Neural cell (in vitro differentiated cells): ENCODE measurements at regions not wholly inside any gene's neighbourhood (a gene's known extent, or its start where the extent isn't known, plus 50 kb on each side); places are given as distances from the start of the nearest gene placed in this dataset.

Experiments used
- H2AFZ ChIP-seq: fragments of 200-600, 300-800 bp; sonication (generic), shearing (Covaris generic); 2 replicates; pipeline ENCODE4 v1.6.0; 2014; ENCODE audit warnings: low read depth, mild to moderate bottlenecking, antibody characterized with exemption, low read length, moderate library complexity
- H3F3A ChIP-seq: fragments of 200-600 bp; shearing (Covaris generic); 2 replicates; pipeline ENCODE4 v1.6.1; 2016; ENCODE audit warnings: mild to moderate bottlenecking, moderate library complexity, mixed read lengths, antibody characterized with exemption, low read length; ENCODE audit not compliant: insufficient read depth, poor library complexity, severe bottlenecking
- H3K27ac ChIP-seq: fragments of 200-600, 300-800 bp; sonication (generic), shearing (Covaris generic); 2 replicates; pipeline ENCODE4 v1.5.1; 2014; ENCODE audit warnings: mild to moderate bottlenecking, low read length, moderate library complexity
- H3K27me3 ChIP-seq: fragments of 300-800, 200-600 bp; sonication (generic), shearing (Covaris generic); 2 replicates; pipeline ENCODE4 v1.6.0; 2014; ENCODE audit warnings: mild to moderate bottlenecking, low read depth, low read length, moderate library complexity; ENCODE audit not compliant: insufficient read depth
- H3K36me3 ChIP-seq: fragments of 300-800, 200-600 bp; sonication (generic), shearing (Covaris generic); 2 replicates; pipeline ENCODE4 v1.5.1; 2014; ENCODE audit warnings: mild to moderate bottlenecking, antibody characterized with exemption, low read length, moderate library complexity; ENCODE audit not compliant: insufficient read depth
- H3K4me2 ChIP-seq: fragments of 300-800, 200-600 bp; sonication (generic), shearing (Covaris generic); 2 replicates; pipeline ENCODE4 v1.6.0; 2014; ENCODE audit warnings: mild to moderate bottlenecking, low read length
- H3K4me3 ChIP-seq: fragments of 300-800, 200-600 bp; sonication (generic), shearing (Covaris generic); 2 replicates; pipeline ENCODE4 v1.5.1; 2014; ENCODE audit warnings: mild to moderate bottlenecking, low read length, moderate library complexity
- H3K79me2 ChIP-seq: fragments of 200-600 bp; shearing (Covaris generic); replicated peaks from 2 replicates; pipeline ENCODE4 v1.6.0; 2014; ENCODE audit warnings: mild to moderate bottlenecking, low read length, moderate library complexity; ENCODE audit not compliant: insufficient read depth
- H3K9ac ChIP-seq: fragments of 300-800, 200-600 bp; sonication (generic), shearing (Covaris generic); 2 replicates; pipeline ENCODE4 v1.6.1; 2016; ENCODE audit warnings: mild to moderate bottlenecking, low read length, mixed read lengths
- H3K9me2 ChIP-seq: fragments of 200-600 bp; shearing (Covaris generic); 2 replicates; pipeline ENCODE4 v1.6.1; 2016; ENCODE audit warnings: mild to moderate bottlenecking, low read length, mixed read lengths; ENCODE audit not compliant: insufficient read depth
- H3K9me3 ChIP-seq: fragments of 200-600, 300-800 bp; sonication (generic), shearing (Covaris generic); 2 replicates; pipeline ENCODE4 v1.6.1; 2016; ENCODE audit warnings: mild to moderate bottlenecking, mixed run types, low read length, moderate library complexity, mixed read lengths
- H4K20me1 ChIP-seq: fragments of 200-600 bp; shearing (Covaris generic); 2 replicates; pipeline ENCODE4 v1.6.1; 2016; ENCODE audit warnings: mild to moderate bottlenecking, mixed run types; ENCODE audit not compliant: insufficient read depth
- EP300 ChIP-seq: fragments of 450-650 bp; conservative IDR thresholded peaks from 2 replicates; pipeline ENCODE4 v1.6.1; 2014; ENCODE audit warnings: antibody characterized with exemption, mild to moderate bottlenecking, moderate library complexity; ENCODE audit not compliant: poor library complexity, severe bottlenecking
- EZH2 ChIP-seq: fragments of 200-600, 300-800 bp; shearing (Covaris generic), sonication (generic); IDR thresholded peaks from 2 replicates; pipeline ENCODE4 v1.6.1; 2014; ENCODE audit warnings: antibody characterized with exemption, low read length, borderline replicate concordance, mild to moderate bottlenecking; ENCODE audit not compliant: insufficient read depth, poor library complexity, severe bottlenecking
- MXI1 ChIP-seq: fragments of 450-650 bp; conservative IDR thresholded peaks from 2 replicates; pipeline ENCODE4 v1.6.1; 2014; ENCODE audit warnings: antibody characterized with exemption, mild to moderate bottlenecking; ENCODE audit not compliant: poor library complexity, severe bottlenecking
- POLR2AphosphoS5 ChIP-seq: IDR thresholded peaks from 2 replicates; pipeline ENCODE4 v1.6.1; 2012
- RAD21 ChIP-seq: fragments of 450-650 bp; conservative IDR thresholded peaks from 2 replicates; pipeline ENCODE4 v1.6.1; 2014; ENCODE audit warnings: antibody characterized with exemption, mild to moderate bottlenecking, moderate library complexity
- SMC3 ChIP-seq: fragments of 450-650 bp; conservative IDR thresholded peaks from 2 replicates; pipeline ENCODE4 v1.6.1; 2014; ENCODE audit warnings: antibody characterized with exemption, mild to moderate bottlenecking, moderate library complexity; ENCODE audit not compliant: poor library complexity
- TAF1 ChIP-seq: IDR thresholded peaks from 2 replicates; pipeline ENCODE4 v1.6.1; 2012; ENCODE audit warnings: low read depth
- TF ChIP-seq, protein P1 (sequence below): IDR thresholded peaks from 2 replicates; pipeline ENCODE4 v1.6.1; 2012; ENCODE audit warnings: borderline replicate concordance
- TF ChIP-seq, protein P2 (sequence below): fragments of 450-650 bp; IDR thresholded peaks from 2 replicates; pipeline ENCODE4 v1.5.1; 2014; ENCODE audit warnings: antibody characterized with exemption, mild to moderate bottlenecking, moderate library complexity; ENCODE audit not compliant: poor library complexity, severe bottlenecking

DNA sequence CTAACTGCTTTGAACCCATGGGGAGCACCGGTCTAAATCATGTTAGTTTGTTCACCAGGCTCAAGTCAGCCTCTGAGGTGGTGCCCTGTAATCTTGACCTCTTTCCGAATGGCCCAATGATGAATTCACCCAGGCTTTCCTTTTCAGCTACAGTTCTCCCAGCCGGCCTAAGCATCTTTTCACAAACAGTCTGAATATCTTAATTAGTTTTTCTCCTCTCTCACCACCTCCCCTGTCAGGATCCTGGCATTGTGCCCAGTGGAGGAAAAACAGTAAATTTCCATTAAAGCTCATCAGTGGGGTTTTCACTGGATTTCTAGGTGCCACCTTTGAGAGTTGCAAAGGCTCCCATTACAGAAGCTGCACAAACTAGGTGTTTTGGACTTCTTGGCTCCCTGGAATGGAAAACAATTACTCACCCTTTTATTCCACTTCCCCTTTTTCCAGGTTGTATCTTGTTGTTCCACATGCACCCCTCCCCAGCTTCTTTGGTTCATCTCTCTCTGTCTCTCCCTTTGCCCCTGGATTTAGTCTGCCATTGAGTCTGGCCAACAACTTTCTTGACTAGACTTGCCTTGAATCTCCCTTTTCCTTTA, 69.4 kb upstream of the ADAMTSL1 start:
- Histone ChIP-seq H3K9ac (no peak overlapping the region), H3K27me3 (no peaks in the 10 kb centered on the region), H3K79me2 (no peaks in the 10 kb centered on the region), H3K27ac (no peak overlapping the region), H3K4me3 (no peak overlapping the region), H3K36me3 (no peaks in the 10 kb centered on the region), H4K20me1 (no peaks in the 10 kb centered on the region), H3K4me2 (no peak overlapping the region), H3K9me3 (no peaks in the 10 kb centered on the region), H3K9me2 (no peaks in the 10 kb centered on the region), H3F3A (no peaks in the 10 kb centered on the region), H2AFZ (no peak overlapping the region)
- TF ChIP-seq TAF1 (no peak), RAD21 (no peak), EP300 (no peak), EZH2 (no peak)

DNA sequence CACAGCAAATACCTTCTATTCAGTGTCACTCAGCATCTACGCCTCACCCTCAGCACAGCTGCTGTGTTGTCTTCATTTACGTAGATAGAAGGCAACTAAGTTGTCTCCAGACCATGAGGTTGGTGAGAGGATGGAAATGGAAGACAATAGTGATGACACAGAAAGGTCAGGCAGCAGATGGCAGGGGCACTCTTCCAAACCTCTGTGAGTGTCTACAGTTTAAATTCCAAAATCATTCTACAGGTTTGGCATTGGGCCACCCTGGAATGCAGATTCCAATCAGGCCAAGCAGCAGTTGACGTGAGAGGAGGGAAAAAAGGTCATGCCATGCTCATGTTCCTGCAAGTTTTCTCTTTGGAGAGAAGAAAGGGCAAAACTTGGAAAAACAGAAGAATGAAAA, 68.7 kb upstream of the ADAMTSL1 start:
- Histone ChIP-seq H2AFZ (no peak overlapping the region), H3K79me2 (no peaks in the 10 kb centered on the region), H3K36me3 (no peaks in the 10 kb centered on the region), H3K27ac (no peak overlapping the region), H3K27me3 (no peaks in the 10 kb centered on the region), H3K4me2 (no peak overlapping the region), H3K9me2 (no peaks in the 10 kb centered on the region), H4K20me1 (no peaks in the 10 kb centered on the region), H3K9ac (no peak overlapping the region), H3K9me3 (no peaks in the 10 kb centered on the region), H3F3A (no peaks in the 10 kb centered on the region), H3K4me3 (no peak overlapping the region)
- no peak for TF ChIP-seq POLR2AphosphoS5

DNA sequence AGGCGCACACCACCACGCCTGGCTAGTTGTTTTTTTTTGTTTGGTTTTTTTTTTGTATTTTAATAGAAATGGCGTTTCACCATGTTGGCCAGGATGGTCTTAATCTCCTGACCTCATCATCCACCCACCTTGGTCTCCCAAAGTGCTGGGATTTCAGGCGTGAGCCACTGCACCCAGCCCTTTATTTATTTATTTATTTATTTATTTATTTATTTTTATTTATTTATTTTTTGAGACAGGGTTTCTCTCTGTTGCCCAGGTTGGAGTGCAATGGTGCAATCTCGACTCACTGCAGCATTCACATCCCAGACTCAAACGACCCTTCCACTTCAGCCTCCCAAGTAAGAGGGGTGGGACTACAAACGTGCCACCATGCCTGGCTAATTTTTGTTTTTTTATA, 63.0 kb upstream of the ADAMTSL1 start:
- Histone ChIP-seq H3F3A (no peaks in the 10 kb centered on the region), H4K20me1 (no peaks in the 10 kb centered on the region), H3K4me2 (no peak overlapping the region), H3K9me3 (no peaks in the 10 kb centered on the region), H2AFZ (no peak overlapping the region), H3K79me2 (no peaks in the 10 kb centered on the region), H3K27me3 (no peaks in the 10 kb centered on the region), H3K27ac (no peak overlapping the region), H3K9me2 (no peaks in the 10 kb centered on the region), H3K4me3 (no peak overlapping the region), H3K36me3 (no peaks in the 10 kb centered on the region), H3K9ac (no peak overlapping the region)
- TF ChIP-seq, protein P1, sequence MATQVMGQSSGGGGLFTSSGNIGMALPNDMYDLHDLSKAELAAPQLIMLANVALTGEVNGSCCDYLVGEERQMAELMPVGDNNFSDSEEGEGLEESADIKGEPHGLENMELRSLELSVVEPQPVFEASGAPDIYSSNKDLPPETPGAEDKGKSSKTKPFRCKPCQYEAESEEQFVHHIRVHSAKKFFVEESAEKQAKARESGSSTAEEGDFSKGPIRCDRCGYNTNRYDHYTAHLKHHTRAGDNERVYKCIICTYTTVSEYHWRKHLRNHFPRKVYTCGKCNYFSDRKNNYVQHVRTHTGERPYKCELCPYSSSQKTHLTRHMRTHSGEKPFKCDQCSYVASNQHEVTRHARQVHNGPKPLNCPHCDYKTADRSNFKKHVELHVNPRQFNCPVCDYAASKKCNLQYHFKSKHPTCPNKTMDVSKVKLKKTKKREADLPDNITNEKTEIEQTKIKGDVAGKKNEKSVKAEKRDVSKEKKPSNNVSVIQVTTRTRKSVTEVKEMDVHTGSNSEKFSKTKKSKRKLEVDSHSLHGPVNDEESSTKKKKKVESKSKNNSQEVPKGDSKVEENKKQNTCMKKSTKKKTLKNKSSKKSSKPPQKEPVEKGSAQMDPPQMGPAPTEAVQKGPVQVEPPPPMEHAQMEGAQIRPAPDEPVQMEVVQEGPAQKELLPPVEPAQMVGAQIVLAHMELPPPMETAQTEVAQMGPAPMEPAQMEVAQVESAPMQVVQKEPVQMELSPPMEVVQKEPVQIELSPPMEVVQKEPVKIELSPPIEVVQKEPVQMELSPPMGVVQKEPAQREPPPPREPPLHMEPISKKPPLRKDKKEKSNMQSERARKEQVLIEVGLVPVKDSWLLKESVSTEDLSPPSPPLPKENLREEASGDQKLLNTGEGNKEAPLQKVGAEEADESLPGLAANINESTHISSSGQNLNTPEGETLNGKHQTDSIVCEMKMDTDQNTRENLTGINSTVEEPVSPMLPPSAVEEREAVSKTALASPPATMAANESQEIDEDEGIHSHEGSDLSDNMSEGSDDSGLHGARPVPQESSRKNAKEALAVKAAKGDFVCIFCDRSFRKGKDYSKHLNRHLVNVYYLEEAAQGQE: no peak
- TF ChIP-seq TAF1 (no peak), SMC3 (no peak), EP300 (no peak), EZH2 (no peak), POLR2AphosphoS5 (no peak), MXI1 (no peak), RAD21 (no peak)
- TF ChIP-seq, protein P2, sequence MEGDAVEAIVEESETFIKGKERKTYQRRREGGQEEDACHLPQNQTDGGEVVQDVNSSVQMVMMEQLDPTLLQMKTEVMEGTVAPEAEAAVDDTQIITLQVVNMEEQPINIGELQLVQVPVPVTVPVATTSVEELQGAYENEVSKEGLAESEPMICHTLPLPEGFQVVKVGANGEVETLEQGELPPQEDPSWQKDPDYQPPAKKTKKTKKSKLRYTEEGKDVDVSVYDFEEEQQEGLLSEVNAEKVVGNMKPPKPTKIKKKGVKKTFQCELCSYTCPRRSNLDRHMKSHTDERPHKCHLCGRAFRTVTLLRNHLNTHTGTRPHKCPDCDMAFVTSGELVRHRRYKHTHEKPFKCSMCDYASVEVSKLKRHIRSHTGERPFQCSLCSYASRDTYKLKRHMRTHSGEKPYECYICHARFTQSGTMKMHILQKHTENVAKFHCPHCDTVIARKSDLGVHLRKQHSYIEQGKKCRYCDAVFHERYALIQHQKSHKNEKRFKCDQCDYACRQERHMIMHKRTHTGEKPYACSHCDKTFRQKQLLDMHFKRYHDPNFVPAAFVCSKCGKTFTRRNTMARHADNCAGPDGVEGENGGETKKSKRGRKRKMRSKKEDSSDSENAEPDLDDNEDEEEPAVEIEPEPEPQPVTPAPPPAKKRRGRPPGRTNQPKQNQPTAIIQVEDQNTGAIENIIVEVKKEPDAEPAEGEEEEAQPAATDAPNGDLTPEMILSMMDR: no peak
